GM21529 (cell line): ENCODE measurements at regions not wholly inside any gene's neighbourhood (a gene's known extent, or its start where the extent isn't known, plus 50 kb on each side); places are given as distances from the start of the nearest gene placed in this dataset.
"Not testable (repeated sequence)": the region's sequence is repeated elsewhere in the genome, so short reads cannot be mapped to it uniquely, and the experiment has no call there.

Experiments used
- ATAC-seq: cut with Tn5 transposase; IDR thresholded peaks from one replicate; pipeline ENCODE4 v1.9.1; 2021; ENCODE audit not compliant: unreplicated experiment

- ATAC-seq: no peak
Observed at GRCh38 chr21:36207577-36208320, 51.1 kb downstream of the DOP1B start.

GRCh38 chr21:36208326-36209013 is 51.8 kb downstream of the DOP1B start:
- ATAC-seq: no peak

DNA sequence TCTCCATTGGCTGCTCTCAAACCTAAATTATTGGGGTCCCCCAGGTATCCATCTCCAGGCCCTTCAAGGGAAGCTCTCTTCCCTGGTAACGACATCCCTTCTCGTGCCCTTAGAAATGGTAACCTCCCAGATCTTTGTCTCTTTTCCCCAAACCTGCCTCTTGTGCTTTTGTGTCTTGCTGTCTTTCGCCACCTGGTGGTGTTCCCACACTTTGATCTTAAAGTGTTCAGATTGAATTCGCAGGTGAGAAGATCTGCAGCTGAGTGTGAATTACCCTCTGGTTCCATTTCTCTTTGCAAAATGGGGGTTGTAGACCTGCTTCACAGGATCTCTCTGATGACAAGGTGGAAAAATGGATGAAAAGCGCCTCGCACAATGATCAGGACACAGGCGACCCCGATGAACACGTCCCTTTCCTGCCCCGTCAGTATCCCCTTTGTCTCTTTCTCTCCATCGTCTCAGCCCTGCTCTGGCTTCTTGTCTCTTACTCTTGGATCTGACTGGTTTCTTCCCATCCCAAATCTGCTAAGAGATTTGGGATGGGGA is 53.1 kb downstream of the DOP1B start:
- ATAC-seq: no peak

GRCh38 chr21:36210779-36211659 is 54.4 kb downstream of the DOP1B start:
- ATAC-seq: no peak

- ATAC-seq: no peak
Observed at GRCh38 chr21:36211660-36212512, 55.3 kb downstream of the DOP1B start.

DNA sequence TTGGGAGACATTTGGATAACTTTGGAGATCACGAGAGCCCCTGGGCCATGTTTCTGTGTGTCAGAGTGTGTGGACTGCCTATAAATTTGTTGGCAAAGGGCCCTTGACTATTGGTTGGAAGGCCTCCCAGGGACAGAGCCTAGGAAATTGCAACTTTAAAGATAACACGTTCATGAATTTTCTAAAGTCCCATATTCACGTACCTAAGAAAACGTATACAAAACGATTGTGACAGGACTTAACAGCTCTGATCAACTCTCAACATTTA is 55.8 kb downstream of the DOP1B start:
- ATAC-seq: no peak

DNA sequence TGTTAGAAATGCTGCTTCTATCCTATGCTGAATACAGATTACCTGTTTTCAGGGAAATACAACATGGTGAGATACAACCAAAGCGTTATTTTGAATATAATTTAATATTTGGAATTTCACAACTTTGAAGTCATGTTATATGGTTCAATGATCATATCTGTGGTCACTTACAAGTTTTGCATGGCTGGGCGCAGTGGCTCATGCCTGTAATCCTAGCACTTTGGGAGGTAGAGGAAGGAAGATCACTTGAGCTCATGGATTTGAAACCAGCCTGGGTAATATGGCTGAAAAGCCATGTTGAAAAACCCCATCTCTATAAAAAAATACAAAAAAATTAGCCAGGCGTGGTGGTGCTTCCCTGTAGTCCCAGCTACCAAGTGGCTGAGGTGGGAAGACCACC is 57.9 kb downstream of the DOP1B start:
- no peak for ATAC-seq

- ATAC-seq: no peak
Observed at GRCh38 chr21:36217743-36218142, 61.1 kb downstream of the DOP1B start.

DNA sequence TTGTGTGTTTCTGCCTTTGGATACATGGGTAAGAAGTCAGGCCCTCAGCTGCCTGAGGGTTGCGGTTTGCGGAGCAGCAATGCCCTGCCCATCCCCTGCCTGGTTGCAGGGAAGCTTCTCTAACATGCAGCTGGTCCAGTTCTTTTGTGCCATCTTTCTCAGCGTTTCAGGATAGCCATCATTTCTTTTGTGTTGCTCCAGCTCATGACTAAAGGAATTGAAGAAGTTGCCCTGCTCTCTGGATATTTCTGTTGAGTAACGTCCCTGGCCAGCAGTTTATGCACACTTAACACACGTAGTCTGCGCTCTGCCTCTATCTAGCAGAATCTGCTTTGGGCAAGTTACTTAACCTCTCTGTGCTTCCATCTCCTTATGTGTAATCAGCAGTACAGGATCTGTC is 62.1 kb downstream of the DOP1B start:
- no peak for ATAC-seq

- ATAC-seq: no peak
Observed at GRCh38 chr21:36223451-36223850, 66.8 kb downstream of the DOP1B start.

GRCh38 chr21:36229181-36229580 is 72.6 kb downstream of the DOP1B start:
- no peak for ATAC-seq

- not testable (repeated sequence) for ATAC-seq
Observed at GRCh38 chr21:36231444-36231843, 74.8 kb downstream of the DOP1B start.

GRCh38 chr21:36232641-36233040 is 76.0 kb downstream of the DOP1B start:
- no peak for ATAC-seq

DNA sequence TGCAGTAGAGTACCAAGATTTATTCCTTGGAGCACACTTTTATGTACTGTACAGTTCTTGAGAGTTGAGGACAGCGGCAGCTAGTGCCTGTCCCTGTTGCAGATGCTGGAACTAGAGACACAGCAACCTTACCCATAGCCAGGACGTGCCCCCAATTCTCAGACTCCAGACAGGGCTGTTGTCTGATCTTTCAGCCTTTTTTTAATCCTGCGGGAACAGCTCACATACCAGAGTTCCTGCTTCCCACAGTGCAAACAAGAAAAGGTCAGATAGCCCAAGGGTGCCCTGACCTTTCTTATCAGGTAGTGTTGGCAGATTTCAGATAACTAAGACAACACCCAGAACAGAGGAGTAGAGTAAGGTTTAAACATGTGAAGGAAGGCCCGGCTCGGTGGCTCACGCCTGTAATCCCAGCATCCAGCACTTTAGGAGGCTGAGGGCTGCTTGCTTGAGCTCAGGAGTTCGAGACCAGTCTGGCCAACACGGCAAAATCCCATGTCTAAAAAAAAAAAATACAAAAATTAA is 78.5 kb downstream of the DOP1B start:
- ATAC-seq: no peak

DNA sequence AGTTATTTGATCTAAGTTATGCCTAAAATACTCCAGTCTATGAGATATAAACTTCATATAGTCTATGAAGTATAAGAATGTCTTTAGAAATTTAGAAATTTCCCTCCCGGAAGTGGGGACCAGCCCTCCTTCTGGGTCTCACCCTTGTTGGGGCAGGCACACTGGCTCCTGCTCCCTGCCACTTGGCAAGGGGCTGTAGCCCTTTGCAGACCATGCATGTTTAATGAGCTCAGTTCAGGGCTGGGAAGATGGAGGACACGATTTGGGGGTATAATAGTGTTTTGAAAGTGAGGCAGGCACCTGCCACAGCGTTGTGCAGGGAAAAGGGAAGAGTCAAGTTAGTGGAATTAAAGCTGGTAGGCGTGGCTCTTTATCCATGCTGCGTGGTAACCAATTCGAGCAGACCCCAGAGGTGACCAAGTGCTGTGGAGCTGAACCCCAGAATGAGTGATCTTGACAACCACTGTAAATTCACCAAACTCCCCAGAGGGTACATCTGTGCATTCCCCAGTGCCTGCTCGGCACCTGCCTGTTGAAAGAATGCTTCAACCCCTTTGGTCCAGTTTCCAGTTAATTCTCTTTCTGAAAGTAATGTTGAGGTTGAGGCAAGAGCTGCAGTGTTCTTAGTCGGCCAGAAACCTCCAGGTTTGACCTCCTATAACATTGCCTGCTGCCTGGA is 79.6 kb downstream of the DOP1B start:
- no peak for ATAC-seq

GRCh38 chr21:36237441-36237840 is 80.8 kb downstream of the DOP1B start:
- ATAC-seq: no peak

DNA sequence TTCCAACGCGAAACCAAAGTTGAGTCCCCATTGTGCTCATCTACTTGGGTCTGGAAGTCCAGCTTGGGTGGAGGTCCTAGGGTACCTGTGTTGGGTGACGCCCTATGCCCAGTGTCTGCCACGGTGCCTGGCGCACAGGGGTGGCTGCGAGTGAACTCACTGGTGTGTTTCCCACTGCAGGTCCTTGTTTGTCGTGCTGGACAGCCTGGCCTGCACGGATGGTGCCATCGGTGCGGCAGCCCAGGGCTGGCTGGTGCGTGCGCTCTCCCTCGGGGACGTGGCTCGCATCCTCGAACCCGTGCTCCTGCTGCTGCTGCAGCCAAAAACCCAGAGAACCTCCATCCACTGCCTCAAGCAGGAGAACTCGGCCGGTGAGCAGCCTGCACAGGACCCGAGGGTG is 80.4 kb upstream of the MORC3 start:
- no peak for ATAC-seq

- ATAC-seq: no peak
Observed at GRCh38 chr21:36241717-36242116, 78.3 kb upstream of the MORC3 start.

GRCh38 chr21:36245115-36245514 is 74.9 kb upstream of the MORC3 start:
- ATAC-seq: no peak

- ATAC-seq: no peak
Observed at GRCh38 chr21:36245649-36246048, 74.3 kb upstream of the MORC3 start.
